HEK293 (cell line): ENCODE measurements at regions not wholly inside any gene's neighbourhood (a gene's known extent, or its start where the extent isn't known, plus 50 kb on each side); places are given as distances from the start of the nearest gene placed in this dataset.

Source experiments
- CTCF ChIA-PET: fragments of 350-600 bp; formaldehyde crosslinking; extraction: SDS; loops from one replicate; lab custom pipeline; 2021; ENCODE audit warnings: antibody characterized with exemption; lab: Yijun Ruan, JAX
- POLR2A ChIA-PET: fragments of 300-600 bp; formaldehyde crosslinking; extraction: SDS; loops from one replicate; lab custom pipeline; 2020; ENCODE audit warnings: antibody characterized with exemption, inconsistent platforms; lab: Yijun Ruan, JAX
- H3K27ac ChIP-seq: fragments of 200-500 bp; sonication (Bioruptor generic); 2 replicates; pipeline ENCODE4 v1.5.1; 2014; ENCODE audit warnings: low read depth, low read length, control low read depth, inconsistent platforms; ENCODE audit errors: extremely low read depth
- H3K36me3 ChIP-seq, 2 experiments: fragments of 200-500 bp in 1 of 2; sonication (Bioruptor generic) in 1 of 2; 1 replicate in 1 of 2; 2 replicates in 1 of 2; pipeline ENCODE4 v1.5.1; 2014 to 2017; ENCODE audit warnings: inconsistent platforms in 2 of 2, low read length in 2 of 2; ENCODE audit not compliant: control insufficient read depth in 2 of 2, insufficient read depth in 1 of 2
- H3K4me1 ChIP-seq: fragments of 200-500 bp; sonication (Bioruptor generic); 2 replicates; pipeline ENCODE4 v1.5.1; 2014; ENCODE audit warnings: mild to moderate bottlenecking, low read length, inconsistent platforms; ENCODE audit not compliant: control insufficient read depth, insufficient read depth
- H3K4me3 ChIP-seq: 2 replicates; pipeline ENCODE4 v1.5.1; 2011; ENCODE audit warnings: low read depth, mild to moderate bottlenecking, control low read depth, low read length, moderate library complexity
- H3K9me3 ChIP-seq: fragments of 200-500 bp; sonication (Bioruptor generic); 2 replicates; pipeline ENCODE4 v1.5.1; 2014; ENCODE audit warnings: low read depth, low read length, inconsistent platforms; ENCODE audit not compliant: control insufficient read depth, insufficient read depth
- FEZF1 ChIP-seq: fragments of 450-650 bp; formaldehyde crosslinking; IDR thresholded peaks from 2 replicates; pipeline ENCODE4 v1.5.1; 2016; ENCODE audit warnings: missing biosample characterization, missing genetic modification characterization
- HOXC10 ChIP-seq: sonication (generic); formaldehyde crosslinking; IDR thresholded peaks from 2 replicates; pipeline ENCODE4 v1.8.1; 2023; ENCODE audit warnings: mild to moderate bottlenecking, missing genetic modification reagents
- KLF10 ChIP-seq: fragments of 450-650 bp; IDR thresholded peaks from 2 replicates; pipeline ENCODE4 v1.5.1; 2018; ENCODE audit warnings: missing biosample characterization, mild to moderate bottlenecking, missing genetic modification characterization
- PRDM2 ChIP-seq: fragments of 450-650 bp; formaldehyde crosslinking; IDR thresholded peaks from 2 replicates; pipeline ENCODE4 v1.5.1; 2016; ENCODE audit warnings: missing biosample characterization, missing genetic modification characterization, borderline replicate concordance
- ZNF311 ChIP-seq: fragments of 450-650 bp; formaldehyde crosslinking; IDR thresholded peaks from 2 replicates; pipeline ENCODE4 v1.5.1; 2017; ENCODE audit warnings: missing biosample characterization, missing genetic modification characterization, borderline replicate concordance
- ZNF354C ChIP-seq: fragments of 450-650 bp; formaldehyde crosslinking; IDR thresholded peaks from 2 replicates; pipeline ENCODE4 v1.5.1; 2016; ENCODE audit warnings: missing biosample characterization, missing genetic modification characterization, low read depth, borderline replicate concordance
- ZNF654 ChIP-seq: fragments of 450-650 bp; formaldehyde crosslinking; IDR thresholded peaks from 2 replicates; pipeline ENCODE4 v1.5.1; 2016; ENCODE audit warnings: low read depth, missing biosample characterization, missing genetic modification characterization
- TF ChIP-seq, protein P1 (sequence below): fragments of 450-650 bp; formaldehyde crosslinking; IDR thresholded peaks from 2 replicates; pipeline ENCODE4 v1.5.1; 2016; ENCODE audit warnings: missing biosample characterization, missing genetic modification characterization
- TF ChIP-seq, protein P2 (sequence below): fragments of 450-650 bp; formaldehyde crosslinking; IDR thresholded peaks from 2 replicates; pipeline ENCODE4 v1.5.1; 2016; ENCODE audit warnings: missing biosample characterization, missing genetic modification characterization
- TF ChIP-seq, protein P3 (sequence below): fragments of 450-650 bp; formaldehyde crosslinking; IDR thresholded peaks from 2 replicates; pipeline ENCODE4 v1.5.1; 2016; ENCODE audit warnings: missing biosample characterization, missing genetic modification characterization
- TF ChIP-seq, protein P4 (sequence below): fragments of 450-650 bp; formaldehyde crosslinking; IDR thresholded peaks from 2 replicates; pipeline ENCODE4 v1.5.1; 2017; ENCODE audit warnings: missing biosample characterization, missing genetic modification characterization
- TF ChIP-seq, protein P5 (sequence below): fragments of 450-650 bp; formaldehyde crosslinking; IDR thresholded peaks from 2 replicates; pipeline ENCODE4 v1.5.1; 2016; ENCODE audit warnings: missing biosample characterization, missing genetic modification characterization

- Histone ChIP-seq H3K4me1 (no peaks in the 10 kb centered on the region), H3K36me3 (no peaks in the 10 kb centered on the region), H3K4me3 (no peak overlapping the region), H3K9me3 (no peaks in the 10 kb centered on the region)
- POLR2A ChIA-PET = no interaction called here
- CTCF ChIA-PET = no interaction called here
- TF ChIP-seq, protein P1, sequence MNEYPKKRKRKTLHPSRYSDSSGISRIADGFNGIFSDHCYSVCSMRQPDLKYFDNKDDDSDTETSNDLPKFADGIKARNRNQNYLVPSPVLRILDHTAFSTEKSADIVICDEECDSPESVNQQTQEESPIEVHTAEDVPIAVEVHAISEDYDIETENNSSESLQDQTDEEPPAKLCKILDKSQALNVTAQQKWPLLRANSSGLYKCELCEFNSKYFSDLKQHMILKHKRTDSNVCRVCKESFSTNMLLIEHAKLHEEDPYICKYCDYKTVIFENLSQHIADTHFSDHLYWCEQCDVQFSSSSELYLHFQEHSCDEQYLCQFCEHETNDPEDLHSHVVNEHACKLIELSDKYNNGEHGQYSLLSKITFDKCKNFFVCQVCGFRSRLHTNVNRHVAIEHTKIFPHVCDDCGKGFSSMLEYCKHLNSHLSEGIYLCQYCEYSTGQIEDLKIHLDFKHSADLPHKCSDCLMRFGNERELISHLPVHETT (tag by site-specific recombination) = no peak
- TF ChIP-seq PRDM2 (tag by site-specific recombination) = no peak
- no peak for TF ChIP-seq FEZF1 (tag by site-specific recombination)
- no peak for TF ChIP-seq ZNF311 (tag by site-specific recombination)
- no peak for TF ChIP-seq KLF10 (tag by site-specific recombination)
- TF ChIP-seq, protein P2, sequence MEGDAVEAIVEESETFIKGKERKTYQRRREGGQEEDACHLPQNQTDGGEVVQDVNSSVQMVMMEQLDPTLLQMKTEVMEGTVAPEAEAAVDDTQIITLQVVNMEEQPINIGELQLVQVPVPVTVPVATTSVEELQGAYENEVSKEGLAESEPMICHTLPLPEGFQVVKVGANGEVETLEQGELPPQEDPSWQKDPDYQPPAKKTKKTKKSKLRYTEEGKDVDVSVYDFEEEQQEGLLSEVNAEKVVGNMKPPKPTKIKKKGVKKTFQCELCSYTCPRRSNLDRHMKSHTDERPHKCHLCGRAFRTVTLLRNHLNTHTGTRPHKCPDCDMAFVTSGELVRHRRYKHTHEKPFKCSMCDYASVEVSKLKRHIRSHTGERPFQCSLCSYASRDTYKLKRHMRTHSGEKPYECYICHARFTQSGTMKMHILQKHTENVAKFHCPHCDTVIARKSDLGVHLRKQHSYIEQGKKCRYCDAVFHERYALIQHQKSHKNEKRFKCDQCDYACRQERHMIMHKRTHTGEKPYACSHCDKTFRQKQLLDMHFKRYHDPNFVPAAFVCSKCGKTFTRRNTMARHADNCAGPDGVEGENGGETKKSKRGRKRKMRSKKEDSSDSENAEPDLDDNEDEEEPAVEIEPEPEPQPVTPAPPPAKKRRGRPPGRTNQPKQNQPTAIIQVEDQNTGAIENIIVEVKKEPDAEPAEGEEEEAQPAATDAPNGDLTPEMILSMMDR (tag by site-specific recombination) = no peak
- no peak for TF ChIP-seq HOXC10 (CRISPR knock-in tag)
- TF ChIP-seq, all 188 proteins: peak for 0
- H3K27ac ChIP-seq = no peak overlapping the region
These were observed 198.2 kb downstream of the CENPF start for GRCh38 chr1:214801191-214801590.

DNA sequence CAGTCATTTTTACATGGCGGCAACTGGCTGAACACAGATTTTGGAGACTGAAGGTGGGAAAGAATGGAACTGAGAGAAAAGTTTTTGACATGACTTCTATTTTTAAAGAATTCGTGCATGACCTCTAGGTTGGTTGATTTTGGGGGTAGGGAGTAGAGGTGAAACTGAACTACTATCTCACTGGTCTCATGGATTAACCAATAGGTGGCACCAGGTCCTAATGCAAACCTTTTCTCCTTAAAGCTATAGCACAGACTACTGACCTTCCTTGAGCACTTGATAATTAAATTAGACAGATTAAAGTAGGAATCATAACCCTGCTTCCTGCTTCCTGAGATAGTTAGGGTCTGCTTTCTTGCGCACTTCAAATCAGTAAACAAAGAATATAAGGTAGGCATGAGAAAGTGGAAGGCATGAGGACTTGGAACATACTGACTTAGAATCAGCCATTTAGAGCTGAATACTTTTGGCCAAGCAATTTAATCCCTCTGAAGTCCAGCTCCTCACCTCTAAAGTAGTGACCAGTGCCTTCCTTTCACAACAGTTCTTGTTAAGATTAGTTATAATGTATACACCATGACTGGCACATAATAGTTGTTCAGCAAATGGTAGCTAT, 206.0 kb downstream of the CENPF start:
- H3K27ac ChIP-seq = no peak overlapping the region
- H3K4me1 ChIP-seq = no peaks in the 10 kb centered on the region
- no peaks in the 10 kb centered on the region for H3K36me3 ChIP-seq
- no peaks in the 10 kb centered on the region for H3K9me3 ChIP-seq
- ChIA-PET POLR2A (no interaction called here), CTCF (interaction anchor here (0.6 to 1.4 kb wide), 7 partner anchors 8 to 723 kb away, joined by 3 to 6 read pairs (median 4); no protein-coding TSS in a partner anchor)
- TF ChIP-seq ZNF654 = 0 out of 2 replicates have a peak, but pooled peaks have one; percentile 13
- no peak for TF ChIP-seq ZNF354C (tag by site-specific recombination)
- TF ChIP-seq, all 188 proteins: peak for 1
- H3K4me3 ChIP-seq = no peak overlapping the region

- POLR2A ChIA-PET = no interaction called here
- H3K4me3 ChIP-seq = no peak overlapping the region
- CTCF ChIA-PET = no interaction called here
- TF ChIP-seq, protein P3, sequence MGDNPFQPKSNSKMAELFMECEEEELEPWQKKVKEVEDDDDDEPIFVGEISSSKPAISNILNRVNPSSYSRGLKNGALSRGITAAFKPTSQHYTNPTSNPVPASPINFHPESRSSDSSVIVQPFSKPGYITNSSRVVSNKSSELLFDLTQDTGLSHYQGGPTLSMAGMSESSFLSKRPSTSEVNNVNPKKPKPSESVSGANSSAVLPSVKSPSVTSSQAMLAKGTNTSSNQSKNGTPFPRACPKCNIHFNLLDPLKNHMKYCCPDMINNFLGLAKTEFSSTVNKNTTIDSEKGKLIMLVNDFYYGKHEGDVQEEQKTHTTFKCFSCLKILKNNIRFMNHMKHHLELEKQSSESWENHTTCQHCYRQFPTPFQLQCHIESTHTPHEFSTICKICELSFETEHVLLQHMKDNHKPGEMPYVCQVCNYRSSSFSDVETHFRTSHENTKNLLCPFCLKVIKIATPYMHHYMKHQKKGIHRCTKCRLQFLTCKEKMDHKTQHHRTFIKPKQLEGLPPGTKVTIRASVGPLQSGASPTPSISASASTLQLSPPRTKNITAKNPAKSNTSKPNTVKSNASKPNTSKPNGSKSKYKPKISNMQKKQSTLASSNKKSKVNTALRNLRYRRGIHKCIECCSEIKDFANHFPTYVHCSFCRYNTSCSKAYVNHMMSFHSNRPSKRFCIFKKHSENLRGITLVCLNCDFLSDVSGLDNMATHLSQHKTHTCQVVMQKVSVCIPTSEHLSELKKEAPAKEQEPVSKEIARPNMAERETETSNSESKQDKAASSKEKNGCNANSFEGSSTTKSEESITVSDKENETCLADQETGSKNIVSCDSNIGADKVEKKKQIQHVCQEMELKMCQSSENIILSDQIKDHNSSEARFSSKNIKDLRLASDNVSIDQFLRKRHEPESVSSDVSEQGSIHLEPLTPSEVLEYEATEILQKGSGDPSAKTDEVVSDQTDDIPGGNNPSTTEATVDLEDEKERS = no peak
- TF ChIP-seq, protein P4, sequence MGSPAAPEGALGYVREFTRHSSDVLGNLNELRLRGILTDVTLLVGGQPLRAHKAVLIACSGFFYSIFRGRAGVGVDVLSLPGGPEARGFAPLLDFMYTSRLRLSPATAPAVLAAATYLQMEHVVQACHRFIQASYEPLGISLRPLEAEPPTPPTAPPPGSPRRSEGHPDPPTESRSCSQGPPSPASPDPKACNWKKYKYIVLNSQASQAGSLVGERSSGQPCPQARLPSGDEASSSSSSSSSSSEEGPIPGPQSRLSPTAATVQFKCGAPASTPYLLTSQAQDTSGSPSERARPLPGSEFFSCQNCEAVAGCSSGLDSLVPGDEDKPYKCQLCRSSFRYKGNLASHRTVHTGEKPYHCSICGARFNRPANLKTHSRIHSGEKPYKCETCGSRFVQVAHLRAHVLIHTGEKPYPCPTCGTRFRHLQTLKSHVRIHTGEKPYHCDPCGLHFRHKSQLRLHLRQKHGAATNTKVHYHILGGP (tag by site-specific recombination) = no peak
- TF ChIP-seq, protein P5, sequence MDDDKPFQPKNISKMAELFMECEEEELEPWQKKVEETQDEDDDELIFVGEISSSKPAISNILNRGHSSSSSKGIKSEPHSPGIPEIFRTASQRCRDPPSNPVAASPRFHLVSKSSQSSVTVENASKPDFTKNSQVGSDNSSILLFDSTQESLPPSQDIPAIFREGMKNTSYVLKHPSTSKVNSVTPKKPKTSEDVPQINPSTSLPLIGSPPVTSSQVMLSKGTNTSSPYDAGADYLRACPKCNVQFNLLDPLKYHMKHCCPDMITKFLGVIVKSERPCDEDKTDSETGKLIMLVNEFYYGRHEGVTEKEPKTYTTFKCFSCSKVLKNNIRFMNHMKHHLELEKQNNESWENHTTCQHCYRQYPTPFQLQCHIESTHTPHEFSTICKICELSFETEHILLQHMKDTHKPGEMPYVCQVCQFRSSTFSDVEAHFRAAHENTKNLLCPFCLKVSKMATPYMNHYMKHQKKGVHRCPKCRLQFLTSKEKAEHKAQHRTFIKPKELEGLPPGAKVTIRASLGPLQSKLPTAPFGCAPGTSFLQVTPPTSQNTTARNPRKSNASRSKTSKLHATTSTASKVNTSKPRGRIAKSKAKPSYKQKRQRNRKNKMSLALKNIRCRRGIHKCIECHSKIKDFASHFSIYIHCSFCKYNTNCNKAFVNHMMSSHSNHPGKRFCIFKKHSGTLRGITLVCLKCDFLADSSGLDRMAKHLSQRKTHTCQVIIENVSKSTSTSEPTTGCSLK (tag by site-specific recombination) = no peak
These were observed 213.6 kb downstream of the CENPF start for GRCh38 chr1:214816603-214817002.

More at GRCh38 chr1:214816603-214817002, 213.6 kb downstream of the CENPF start:
- H3K4me1 ChIP-seq = no peaks in the 10 kb centered on the region
- H3K9me3 ChIP-seq = no peaks in the 10 kb centered on the region
- H3K36me3 ChIP-seq = no peaks in the 10 kb centered on the region
- H3K27ac ChIP-seq = no peak overlapping the region
